Endothelial cell of umbilical vein (primary cell): ENCODE measurements at regions not wholly inside any gene's neighbourhood (a gene's known extent, or its start where the extent isn't known, plus 50 kb on each side); places are given as distances from the start of the nearest gene placed in this dataset.
A peak's percentile ranks its signal among the peaks of the same experiment; 100 is the strongest.

Experiments used
- BruUV-seq: library from RNA; stranded (reverse); fragments of 400-500 nt; replicated peaks from 2 replicates; lab custom pipeline; 2021; lab: Mats Ljungman, UMichigan
- CTCF ChIA-PET: fragments of 300-600, 350-600 bp; sonication (Branson Sonifier 250); formaldehyde crosslinking; loops from one replicate; lab custom pipeline; 2021; ENCODE audit warnings: antibody characterized with exemption, inconsistent platforms; lab: Charles Lee
- POLR2A ChIA-PET: fragments of 300-600, 350-600 bp; sonication (Branson Sonifier 250); formaldehyde crosslinking; loops from one replicate; lab custom pipeline; 2021; ENCODE audit warnings: antibody characterized with exemption, inconsistent platforms; lab: Charles Lee
- DNase-seq: peaks from one replicate; pipeline ENCODE4 v3.0.0-alpha.2; 2011; ENCODE audit warnings: low read depth, low spot score
- FAIRE-seq: peaks from 2 replicates; lab custom pipeline; 2011; peaks lifted over from hg19 to GRCh38; lab: Jason Lieb, UNC
- H2AFZ ChIP-seq: 2 replicates; pipeline ENCODE4 v1.6.0; 2012; ENCODE audit warnings: low read depth, low read length, control low read depth, inconsistent platforms
- H3K27ac ChIP-seq: 2 replicates; pipeline ENCODE4 v1.5.1; 2011; ENCODE audit warnings: low read depth, mild to moderate bottlenecking, control low read depth, low read length, moderate library complexity; ENCODE audit not compliant: insufficient read depth
- H3K27me3 ChIP-seq, 2 experiments: 2 replicates each; pipeline versions ENCODE4 v1.6.0 to v1.6.1; 2011; ENCODE audit warnings: low read length in 2 of 2, mixed read lengths in 1 of 2; ENCODE audit not compliant: control insufficient read depth in 2 of 2, insufficient read depth in 2 of 2
- H3K36me3 ChIP-seq, 2 experiments: 2 replicates in 1 of 2; 3 replicates in 1 of 2; pipeline ENCODE4 v1.5.1; 2011; ENCODE audit warnings: low read length in 2 of 2, mild to moderate bottlenecking in 1 of 2, moderate library complexity in 1 of 2; ENCODE audit not compliant: control insufficient read depth in 2 of 2, insufficient read depth in 2 of 2; ENCODE audit errors: extremely low read depth in 1 of 2
- H3K4me1 ChIP-seq: 3 replicates; pipeline ENCODE4 v1.5.1; 2011; ENCODE audit warnings: mild to moderate bottlenecking, low read length; ENCODE audit not compliant: control insufficient read depth, insufficient read depth; ENCODE audit errors: extremely low read depth
- H3K4me2 ChIP-seq: 2 replicates; pipeline ENCODE4 v1.6.1; 2011; ENCODE audit warnings: low read length, control low read depth, mixed read lengths; ENCODE audit not compliant: insufficient read depth
- H3K4me3 ChIP-seq, 3 experiments: fragments of 200-600 bp in 1 of 3; sonication (generic), shearing (Covaris generic) in 1 of 3; replicated peaks in 1 of 3; 2 replicates each; pipeline ENCODE4 v1.5.1; 2011 to 2016; ENCODE audit warnings: control low read depth in 3 of 3, low read length in 3 of 3, mild to moderate bottlenecking in 2 of 3, inconsistent platforms in 1 of 3, low read depth in 1 of 3, moderate library complexity in 1 of 3; ENCODE audit not compliant: insufficient read depth in 1 of 3
- H3K79me2 ChIP-seq: 2 replicates; pipeline ENCODE4 v1.6.0; 2012; ENCODE audit warnings: low read length, inconsistent platforms; ENCODE audit not compliant: control insufficient read depth, insufficient read depth
- H3K9ac ChIP-seq: replicated peaks from 2 replicates; pipeline ENCODE3; 2011; ENCODE audit warnings: low read length, control low read depth; ENCODE audit not compliant: insufficient read depth; ENCODE audit errors: extremely low read depth
- H3K9me1 ChIP-seq: replicated peaks from 3 replicates; pipeline ENCODE4 v1.6.0; 2011; ENCODE audit warnings: mild to moderate bottlenecking, low read length; ENCODE audit not compliant: control insufficient read depth, insufficient read depth; ENCODE audit errors: extremely low read depth
- H3K9me3 ChIP-seq: replicated peaks from 2 replicates; pipeline ENCODE4 v1.5.1; 2012; ENCODE audit warnings: low read length, inconsistent platforms; ENCODE audit not compliant: control insufficient read depth, insufficient read depth
- H4K20me1 ChIP-seq: replicated peaks from 2 replicates; pipeline ENCODE3; 2011; ENCODE audit warnings: mild to moderate bottlenecking, low read length; ENCODE audit not compliant: control insufficient read depth, insufficient read depth; ENCODE audit errors: extremely low read depth
- CTCF ChIP-seq, 2 donors: IDR thresholded peaks; 1 replicate in 1 of 2; 2 replicates in 1 of 2; pipeline ENCODE4 v1.5.1; 2011; ENCODE audit warnings: low read length in 2 of 2, mild to moderate bottlenecking in 2 of 2, moderate library complexity in 2 of 2, control low read depth in 1 of 2, inconsistent platforms in 1 of 2, low read depth in 1 of 2; ENCODE audit not compliant: insufficient read depth in 1 of 2; ENCODE audit errors: extremely low read depth in 1 of 2
- FOS ChIP-seq: IDR thresholded peaks from 2 replicates; pipeline ENCODE4 v1.6.1; 2011; ENCODE audit warnings: mild to moderate bottlenecking, low read length, moderate library complexity, borderline replicate concordance; ENCODE audit not compliant: insufficient read depth
- GATA2 ChIP-seq: IDR thresholded peaks from 2 replicates; pipeline ENCODE4 v1.7.0; 2011; ENCODE audit warnings: low read depth, mild to moderate bottlenecking, moderate library complexity, mixed read lengths, low read length; ENCODE audit not compliant: insufficient read length, insufficient read depth
- JUN ChIP-seq: IDR thresholded peaks from 2 replicates; pipeline ENCODE4 v1.6.1; 2011; ENCODE audit warnings: borderline replicate concordance, low read depth; ENCODE audit not compliant: insufficient read length, insufficient read depth
- MAX ChIP-seq: IDR thresholded peaks from 2 replicates; pipeline ENCODE4 v1.6.1; 2011; ENCODE audit not compliant: insufficient read depth, insufficient read length
- POLR2A ChIP-seq: IDR thresholded peaks from 2 replicates; pipeline ENCODE4 v1.6.1; 2012; ENCODE audit warnings: low read depth, mild to moderate bottlenecking, control low read depth, low read length
- dilution Hi-C: fragments of 300-500 bp; cut with MboI; formaldehyde crosslinking; loops from one replicate; pipeline ENCODE4 v1.15.0; 2019; ENCODE audit warnings: low sequenced_read_pairs; ENCODE audit not compliant: extremely low pct_ligation_motif_present
- intact Hi-C: fragments of 100-400 bp; cut with micrococcal nuclease; formaldehyde crosslinking; loops from one replicate; pipeline ENCODE4 v1.10.0; 2022

- TF ChIP-seq MAX (no peak), GATA2 (no peak), FOS (no peak), JUN (no peak), CTCF (IDR thresholded peaks at IDR 0.05; ENCODE audit: extremely low read depth in 1 of 2, insufficient read depth in 1 of 2, low read depth in 1 of 2, low read length in 2 of 2) (no peak), POLR2A (no peak)
- DNase-seq (peak; percentile 8), FAIRE-seq (no peak)
- Histone ChIP-seq H4K20me1 (no peaks in the 10 kb centered on the region), H3K4me1 (no peaks in the 10 kb centered on the region), H3K4me2 (no peak overlapping the region), H3K27me3 (no peaks in the 10 kb centered on the region), H3K27ac (no peak overlapping the region), H3K9me3 (no peaks in the 10 kb centered on the region), H3K9me1 (no peaks in the 10 kb centered on the region), H3K36me3 (no peaks in the 10 kb centered on the region), H2AFZ (no peak overlapping the region), H3K79me2 (no peaks in the 10 kb centered on the region), H3K4me3 (no peak overlapping the region), H3K9ac (no peak overlapping the region)
- BruUV-seq, result no TSS peak
- CTCF ChIA-PET, result no interaction called here
- intact Hi-C loops (no loop called here), dilution Hi-C loops (no loop called here)
- POLR2A ChIA-PET, result no interaction called here
These were observed 445.9 kb upstream of the JARID2 start for GRCh38 chr6:14799928-14800327.
